ENCODE measurements at regions not wholly inside any gene's neighbourhood (a gene's known extent, or its start where the extent isn't known, plus 50 kb on each side); places are given as distances from the start of the nearest gene placed in this dataset.

DNA sequence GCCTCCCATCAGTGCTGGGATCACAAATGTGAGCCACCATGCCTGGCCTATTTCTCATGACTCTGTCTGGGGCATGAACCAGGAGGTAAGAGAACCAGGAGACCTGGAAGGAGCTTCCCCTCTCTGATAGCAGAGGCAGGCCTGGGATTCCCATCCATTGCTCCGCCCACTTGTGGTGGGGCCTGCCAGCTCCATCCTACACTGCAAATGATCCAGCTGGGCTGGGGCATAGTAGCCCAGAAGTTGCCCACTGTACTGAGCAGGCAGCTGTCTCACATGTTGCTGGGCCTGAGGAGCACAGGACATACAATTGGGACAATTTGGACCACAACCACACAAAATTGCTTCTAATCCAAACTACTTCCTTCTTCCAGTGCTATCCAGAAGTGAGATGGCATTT is 91.0 kb downstream of the MARCHF4 start:
- TF ChIP-seq, protein P1, sequence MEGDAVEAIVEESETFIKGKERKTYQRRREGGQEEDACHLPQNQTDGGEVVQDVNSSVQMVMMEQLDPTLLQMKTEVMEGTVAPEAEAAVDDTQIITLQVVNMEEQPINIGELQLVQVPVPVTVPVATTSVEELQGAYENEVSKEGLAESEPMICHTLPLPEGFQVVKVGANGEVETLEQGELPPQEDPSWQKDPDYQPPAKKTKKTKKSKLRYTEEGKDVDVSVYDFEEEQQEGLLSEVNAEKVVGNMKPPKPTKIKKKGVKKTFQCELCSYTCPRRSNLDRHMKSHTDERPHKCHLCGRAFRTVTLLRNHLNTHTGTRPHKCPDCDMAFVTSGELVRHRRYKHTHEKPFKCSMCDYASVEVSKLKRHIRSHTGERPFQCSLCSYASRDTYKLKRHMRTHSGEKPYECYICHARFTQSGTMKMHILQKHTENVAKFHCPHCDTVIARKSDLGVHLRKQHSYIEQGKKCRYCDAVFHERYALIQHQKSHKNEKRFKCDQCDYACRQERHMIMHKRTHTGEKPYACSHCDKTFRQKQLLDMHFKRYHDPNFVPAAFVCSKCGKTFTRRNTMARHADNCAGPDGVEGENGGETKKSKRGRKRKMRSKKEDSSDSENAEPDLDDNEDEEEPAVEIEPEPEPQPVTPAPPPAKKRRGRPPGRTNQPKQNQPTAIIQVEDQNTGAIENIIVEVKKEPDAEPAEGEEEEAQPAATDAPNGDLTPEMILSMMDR (IDR thresholded peaks at IDR 0.05): no peak
- TF ChIP-seq HOXB13 (CRISPR knock-in tag; IDR thresholded peaks at IDR 0.05; ENCODE audit: low read depth) (no peak), EP300 (IDR thresholded peaks at IDR 0.05) (no peak)
